Dendritic cell treated with granulocyte-macrophage colony-stimulating factor and Interleukin-4, amounts not matched to agents 40 ng/mL and 50 ng/mL, for 4 days (primary cell): ENCODE measurements at regions not wholly inside any gene's neighbourhood (a gene's known extent, or its start where the extent isn't known, plus 50 kb on each side); places are given as distances from the start of the nearest gene placed in this dataset.
"Not testable (repeated sequence)": the region's sequence is repeated elsewhere in the genome, so short reads cannot be mapped to it uniquely, and the experiment has no call there.

Source experiments
- H3K27ac Mint-ChIP-seq: one replicate; pipeline ENCODE4 v1.8.0; 2022; ENCODE audit warnings: mild to moderate bottlenecking, mixed read lengths
- H3K27me3 Mint-ChIP-seq: one replicate; pipeline ENCODE4 v1.8.0; 2022; ENCODE audit warnings: mild to moderate bottlenecking, mixed read lengths
- H3K36me3 Mint-ChIP-seq: one replicate; pipeline ENCODE4 v1.8.0; 2022; ENCODE audit warnings: low read depth, mixed read lengths
- H3K4me1 Mint-ChIP-seq: one replicate; pipeline ENCODE4 v1.8.0; 2022; ENCODE audit warnings: low read depth, mixed read lengths
- H3K4me3 Mint-ChIP-seq: one replicate; pipeline ENCODE4 v1.8.0; 2022; ENCODE audit warnings: mild to moderate bottlenecking, moderate library complexity, mixed read lengths
- H3K9me3 Mint-ChIP-seq: one replicate; pipeline ENCODE4 v1.8.0; 2022; ENCODE audit warnings: mixed read lengths
- intact Hi-C: fragments of 100-400 bp; cut with micrococcal nuclease; formaldehyde crosslinking; loops from one replicate; pipeline ENCODE4 v1.15.0; 2022

GRCh38 chr10:109218207-109218606, 705.1 kb downstream of the XPNPEP1 start:
- Mint-ChIP-seq H3K27ac (no peak overlapping the region), H3K27me3 (no peaks in the 10 kb centered on the region), H3K4me3 (no peak overlapping the region), H3K9me3 (peaks cover 25% of the 10 kb centered on the region), H3K36me3 (no peaks in the 10 kb centered on the region), H3K4me1 (no peaks in the 10 kb centered on the region)
- intact Hi-C loops = no loop called here

- Mint-ChIP-seq H3K27me3 (no peaks in the 10 kb centered on the region), H3K27ac (no peak overlapping the region)
Observed at GRCh38 chr10:109215291-109216075, 707.8 kb downstream of the XPNPEP1 start.

GRCh38 chr10:109214891-109215290, 708.4 kb downstream of the XPNPEP1 start:
- H3K4me3 Mint-ChIP-seq, H3K4me1 Mint-ChIP-seq, H3K27me3 Mint-ChIP-seq, H3K27ac Mint-ChIP-seq, H3K36me3 Mint-ChIP-seq, intact Hi-C loops: not testable (repeated sequence)
- peaks cover 14% of the 10 kb centered on the region for H3K9me3 Mint-ChIP-seq

More at GRCh38 chr10:109215291-109216075, 707.8 kb downstream of the XPNPEP1 start:
- Mint-ChIP-seq H3K9me3 (peaks cover 17% of the 10 kb centered on the region), H3K4me3 (no peak overlapping the region), H3K36me3 (no peaks in the 10 kb centered on the region), H3K4me1 (no peaks in the 10 kb centered on the region)
- intact Hi-C loops = no loop called here

GRCh38 chr10:109207361-109207760, 716.0 kb downstream of the XPNPEP1 start:
- Mint-ChIP-seq H3K9me3 (peaks cover 9% of the 10 kb centered on the region), H3K4me1 (no peaks in the 10 kb centered on the region), H3K27me3 (no peaks in the 10 kb centered on the region), H3K36me3 (no peaks in the 10 kb centered on the region), H3K4me3 (no peak overlapping the region), H3K27ac (no peak overlapping the region)
- intact Hi-C loops = no loop called here

- intact Hi-C loops = no loop called here
- Mint-ChIP-seq H3K27ac (no peak overlapping the region), H3K4me1 (no peaks in the 10 kb centered on the region), H3K27me3 (no peaks in the 10 kb centered on the region), H3K36me3 (no peaks in the 10 kb centered on the region), H3K9me3 (peaks cover 6% of the 10 kb centered on the region), H3K4me3 (no peak overlapping the region)
Observed at GRCh38 chr10:109205929-109206585, 717.3 kb downstream of the XPNPEP1 start.

GRCh38 chr10:109203646-109204353, 719.5 kb downstream of the XPNPEP1 start:
- intact Hi-C loops = no loop called here
- no peak overlapping the region for H3K27ac Mint-ChIP-seq
- H3K9me3 Mint-ChIP-seq = peaks cover 9% of the 10 kb centered on the region
- no peaks in the 10 kb centered on the region for H3K4me1 Mint-ChIP-seq
- no peaks in the 10 kb centered on the region for H3K36me3 Mint-ChIP-seq
- H3K4me3 Mint-ChIP-seq = no peak overlapping the region
- H3K27me3 Mint-ChIP-seq = no peaks in the 10 kb centered on the region

GRCh38 chr10:109202111-109202510, 721.2 kb downstream of the XPNPEP1 start:
- Mint-ChIP-seq H3K9me3 (peaks cover 26% of the 10 kb centered on the region), H3K4me3 (no peak overlapping the region), H3K36me3 (no peaks in the 10 kb centered on the region)

GRCh38 chr10:109200646-109201045, 722.7 kb downstream of the XPNPEP1 start:
- Mint-ChIP-seq H3K36me3 (no peaks in the 10 kb centered on the region), H3K9me3 (peaks cover 35% of the 10 kb centered on the region), H3K4me3 (no peak overlapping the region), H3K4me1 (no peaks in the 10 kb centered on the region), H3K27ac (no peak overlapping the region), H3K27me3 (no peaks in the 10 kb centered on the region)
- intact Hi-C loops = no loop called here

More at GRCh38 chr10:109202111-109202510, 721.2 kb downstream of the XPNPEP1 start:
- H3K4me1 Mint-ChIP-seq = no peaks in the 10 kb centered on the region
- H3K27ac Mint-ChIP-seq = no peak overlapping the region
- H3K27me3 Mint-ChIP-seq = no peaks in the 10 kb centered on the region
- intact Hi-C loops = no loop called here

GRCh38 chr10:109191823-109192222, 731.5 kb downstream of the XPNPEP1 start:
- Mint-ChIP-seq H3K27ac (no peak overlapping the region), H3K4me3 (no peak overlapping the region), H3K4me1 (no peaks in the 10 kb centered on the region), H3K36me3 (no peaks in the 10 kb centered on the region), H3K9me3 (peaks cover 69% of the 10 kb centered on the region), H3K27me3 (no peaks in the 10 kb centered on the region)
- intact Hi-C loops = no loop called here

- no peak overlapping the region for H3K27ac Mint-ChIP-seq
- H3K27me3 Mint-ChIP-seq = no peaks in the 10 kb centered on the region
- peaks cover 72% of the 10 kb centered on the region for H3K9me3 Mint-ChIP-seq
- H3K4me1 Mint-ChIP-seq = no peaks in the 10 kb centered on the region
- no peaks in the 10 kb centered on the region for H3K36me3 Mint-ChIP-seq
- H3K4me3 Mint-ChIP-seq = no peak overlapping the region
- intact Hi-C loops = no loop called here
Observed at GRCh38 chr10:109191341-109191740, 732.0 kb downstream of the XPNPEP1 start.

- Mint-ChIP-seq H3K27me3 (no peaks in the 10 kb centered on the region), H3K4me3 (no peak overlapping the region), H3K9me3 (peaks cover 70% of the 10 kb centered on the region), H3K27ac (no peak overlapping the region), H3K4me1 (no peaks in the 10 kb centered on the region), H3K36me3 (no peaks in the 10 kb centered on the region)
- intact Hi-C loops = no loop called here
Observed at GRCh38 chr10:109187677-109188076, 735.6 kb downstream of the XPNPEP1 start.

GRCh38 chr10:109183366-109183765, 739.9 kb downstream of the XPNPEP1 start:
- Mint-ChIP-seq H3K27me3 (no peaks in the 10 kb centered on the region), H3K36me3 (no peaks in the 10 kb centered on the region), H3K9me3 (peaks cover 53% of the 10 kb centered on the region), H3K4me3 (no peak overlapping the region), H3K4me1 (no peaks in the 10 kb centered on the region), H3K27ac (no peak overlapping the region)
- intact Hi-C loops = no loop called here

- Mint-ChIP-seq H3K4me3 (no peak overlapping the region), H3K4me1 (no peaks in the 10 kb centered on the region), H3K9me3 (peaks cover 27% of the 10 kb centered on the region)
Observed at GRCh38 chr10:109178591-109178990, 744.7 kb downstream of the XPNPEP1 start.

GRCh38 chr10:109174526-109174925, 748.8 kb downstream of the XPNPEP1 start:
- Mint-ChIP-seq H3K27me3 (no peaks in the 10 kb centered on the region), H3K36me3 (no peaks in the 10 kb centered on the region), H3K9me3 (peaks cover 27% of the 10 kb centered on the region), H3K4me1 (no peaks in the 10 kb centered on the region), H3K27ac (no peak overlapping the region), H3K4me3 (no peak overlapping the region)
- intact Hi-C loops = no loop called here

More at GRCh38 chr10:109178591-109178990, 744.7 kb downstream of the XPNPEP1 start:
- Mint-ChIP-seq H3K27ac (no peak overlapping the region), H3K27me3 (no peaks in the 10 kb centered on the region), H3K36me3 (no peaks in the 10 kb centered on the region)
- intact Hi-C loops = no loop called here
